ENCODE measurements at regions not wholly inside any gene's neighbourhood (a gene's known extent, or its start where the extent isn't known, plus 50 kb on each side); places are given as distances from the start of the nearest gene placed in this dataset.

- Histone ChIP-seq H3K4me1 (no peaks in the 10 kb centered on the region), H3K4me3 (no peak overlapping the region), H3K9me3 (no peaks in the 10 kb centered on the region), H3K27ac (replicated peaks in 1 of 4) (no peak overlapping the region), H3K36me3 (no peaks in the 10 kb centered on the region), H3K27me3 (peaks cover 0 to 55% (median 0%) of the 10 kb centered on the region in 4 donors)
- DNase-seq (ENCODE audit: extremely low spot score), result no peak
- TF ChIP-seq EP300 (IDR thresholded peaks at IDR 0.05) (no peak), POLR2A (IDR thresholded peaks at IDR 0.05; ENCODE audit: low read depth) (no peak), POLR2AphosphoS5 (IDR thresholded peaks at IDR 0.05) (no peak)
- TF ChIP-seq, protein P1, sequence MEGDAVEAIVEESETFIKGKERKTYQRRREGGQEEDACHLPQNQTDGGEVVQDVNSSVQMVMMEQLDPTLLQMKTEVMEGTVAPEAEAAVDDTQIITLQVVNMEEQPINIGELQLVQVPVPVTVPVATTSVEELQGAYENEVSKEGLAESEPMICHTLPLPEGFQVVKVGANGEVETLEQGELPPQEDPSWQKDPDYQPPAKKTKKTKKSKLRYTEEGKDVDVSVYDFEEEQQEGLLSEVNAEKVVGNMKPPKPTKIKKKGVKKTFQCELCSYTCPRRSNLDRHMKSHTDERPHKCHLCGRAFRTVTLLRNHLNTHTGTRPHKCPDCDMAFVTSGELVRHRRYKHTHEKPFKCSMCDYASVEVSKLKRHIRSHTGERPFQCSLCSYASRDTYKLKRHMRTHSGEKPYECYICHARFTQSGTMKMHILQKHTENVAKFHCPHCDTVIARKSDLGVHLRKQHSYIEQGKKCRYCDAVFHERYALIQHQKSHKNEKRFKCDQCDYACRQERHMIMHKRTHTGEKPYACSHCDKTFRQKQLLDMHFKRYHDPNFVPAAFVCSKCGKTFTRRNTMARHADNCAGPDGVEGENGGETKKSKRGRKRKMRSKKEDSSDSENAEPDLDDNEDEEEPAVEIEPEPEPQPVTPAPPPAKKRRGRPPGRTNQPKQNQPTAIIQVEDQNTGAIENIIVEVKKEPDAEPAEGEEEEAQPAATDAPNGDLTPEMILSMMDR (IDR thresholded peaks at IDR 0.05), result no peak
- intact Hi-C loops (cut with DNase I), result no loop called here
- WGBS, result 46% methylated on average over 6 of the region's 6 CpGs
These were observed 351.3 kb downstream of the RRAGC start for GRCh38 chr1:38508232-38508631.

DNA sequence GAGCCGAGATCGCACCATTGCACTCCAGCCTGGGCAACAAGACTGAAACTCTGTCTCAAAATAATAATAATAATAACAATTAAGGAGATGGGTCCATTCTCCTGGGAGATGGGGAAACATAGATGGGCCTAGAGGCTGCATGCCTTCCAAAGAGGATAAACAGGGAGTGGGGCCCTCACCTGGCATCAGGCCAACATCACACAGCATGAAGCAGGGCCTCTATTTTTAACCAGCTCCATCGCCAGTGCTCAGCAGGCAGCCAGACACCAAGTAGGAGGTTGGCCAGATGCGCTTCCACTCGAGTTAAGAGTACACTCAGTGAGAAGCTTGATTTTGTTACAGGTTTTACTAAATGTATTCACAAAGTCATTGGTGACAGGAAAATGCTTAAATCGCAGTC is 352.0 kb downstream of the RRAGC start:
- no peak for TF ChIP-seq POLR2AphosphoS5 (IDR thresholded peaks at IDR 0.05)
- TF ChIP-seq, protein P1 (IDR thresholded peaks at IDR 0.05), result no peak
- TF ChIP-seq EP300 (IDR thresholded peaks at IDR 0.05), result no peak
- intact Hi-C loops (cut with DNase I), result no loop called here
- no peaks in the 10 kb centered on the region for H3K36me3 ChIP-seq
- DNase-seq (ENCODE audit: extremely low spot score), result no peak
- no peaks in the 10 kb centered on the region for H3K9me3 ChIP-seq
- H3K27ac ChIP-seq (replicated peaks in 1 of 4), result no peak overlapping the region
- H3K4me1 ChIP-seq, result no peaks in the 10 kb centered on the region
- no peak overlapping the region for H3K4me3 ChIP-seq
- H3K27me3 ChIP-seq, result peaks cover 0 to 53% (median 0%) of the 10 kb centered on the region in 4 donors
- WGBS, result 82% methylated on average over 6 of the region's 6 CpGs

DNA sequence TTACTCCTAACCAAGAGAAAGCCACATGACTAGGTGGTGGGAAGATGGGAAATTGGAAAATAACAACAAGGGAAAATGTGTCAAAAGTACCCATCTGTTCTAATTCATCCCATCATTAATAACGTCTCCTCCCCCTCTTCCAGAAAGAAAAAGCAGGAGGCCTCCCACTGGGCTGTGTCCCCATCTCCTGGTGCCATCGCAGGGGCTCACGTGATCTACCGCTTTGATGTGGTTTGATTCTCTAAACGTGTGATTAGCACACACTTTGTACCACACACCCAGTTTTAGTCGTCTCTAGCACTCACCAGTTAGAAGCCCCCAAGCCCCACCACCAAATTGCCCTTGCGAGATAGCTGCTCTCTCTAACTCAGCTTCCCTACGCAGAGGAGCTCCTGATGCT is 353.6 kb downstream of the RRAGC start:
- Histone ChIP-seq H3K4me3 (no peak overlapping the region), H3K4me1 (no peaks in the 10 kb centered on the region), H3K9me3 (no peaks in the 10 kb centered on the region), H3K27me3 (peaks cover 0 to 46% (median 0%) of the 10 kb centered on the region in 4 donors), H3K27ac (replicated peaks in 1 of 4) (no peak overlapping the region), H3K36me3 (no peaks in the 10 kb centered on the region)
- 38% methylated on average over 8 of the region's 8 CpGs for WGBS
- intact Hi-C loops (cut with DNase I), result no loop called here
- no peak for DNase-seq (ENCODE audit: extremely low spot score)
- TF ChIP-seq POLR2A (IDR thresholded peaks at IDR 0.05; ENCODE audit: low read depth) (no peak), POLR2AphosphoS5 (IDR thresholded peaks at IDR 0.05) (no peak), EP300 (IDR thresholded peaks at IDR 0.05) (no peak)
- TF ChIP-seq, protein P1 (IDR thresholded peaks at IDR 0.05), result no peak

GRCh38 chr1:38502758-38503157 is 356.8 kb downstream of the RRAGC start:
- DNase-seq (ENCODE audit: extremely low spot score), result no peak
- Histone ChIP-seq H3K9me3 (no peaks in the 10 kb centered on the region), H3K27me3 (peaks cover 0 to 41% (median 0%) of the 10 kb centered on the region in 4 donors), H3K4me1 (no peaks in the 10 kb centered on the region), H3K36me3 (no peaks in the 10 kb centered on the region), H3K27ac (replicated peaks in 1 of 4) (no peak overlapping the region), H3K4me3 (no peak overlapping the region)
- intact Hi-C loops (cut with DNase I), result no loop called here
- WGBS, result 53% methylated on average over 3 of the region's 4 CpGs
- no peak for TF ChIP-seq EP300 (IDR thresholded peaks at IDR 0.05)
- no peak for TF ChIP-seq POLR2A (IDR thresholded peaks at IDR 0.05; ENCODE audit: low read depth)
- no peak for TF ChIP-seq POLR2AphosphoS5 (IDR thresholded peaks at IDR 0.05)

- H3K4me3 ChIP-seq, result no peak overlapping the region
- no peaks in the 10 kb centered on the region for H3K9me3 ChIP-seq
- no peaks in the 10 kb centered on the region for H3K4me1 ChIP-seq
- intact Hi-C loops (cut with DNase I), result no loop called here
- H3K36me3 ChIP-seq, result no peaks in the 10 kb centered on the region
- peaks cover 0 to 38% (median 0%) of the 10 kb centered on the region in 4 donors for H3K27me3 ChIP-seq
- WGBS, result 87% methylated on average over 2 of the region's 2 CpGs
- DNase-seq (ENCODE audit: extremely low spot score), result no peak
- TF ChIP-seq POLR2A (IDR thresholded peaks at IDR 0.05; ENCODE audit: low read depth) (no peak), EP300 (IDR thresholded peaks at IDR 0.05) (no peak), POLR2AphosphoS5 (IDR thresholded peaks at IDR 0.05) (no peak)
- TF ChIP-seq, protein P1 (IDR thresholded peaks at IDR 0.05), result no peak
- H3K27ac ChIP-seq (replicated peaks in 1 of 4), result no peak overlapping the region
These were observed 358.7 kb downstream of the RRAGC start for GRCh38 chr1:38500891-38501290.
